ENCODE measurements at regions not wholly inside any gene's neighbourhood (a gene's known extent, or its start where the extent isn't known, plus 50 kb on each side); places are given as distances from the start of the nearest gene placed in this dataset.

DNA sequence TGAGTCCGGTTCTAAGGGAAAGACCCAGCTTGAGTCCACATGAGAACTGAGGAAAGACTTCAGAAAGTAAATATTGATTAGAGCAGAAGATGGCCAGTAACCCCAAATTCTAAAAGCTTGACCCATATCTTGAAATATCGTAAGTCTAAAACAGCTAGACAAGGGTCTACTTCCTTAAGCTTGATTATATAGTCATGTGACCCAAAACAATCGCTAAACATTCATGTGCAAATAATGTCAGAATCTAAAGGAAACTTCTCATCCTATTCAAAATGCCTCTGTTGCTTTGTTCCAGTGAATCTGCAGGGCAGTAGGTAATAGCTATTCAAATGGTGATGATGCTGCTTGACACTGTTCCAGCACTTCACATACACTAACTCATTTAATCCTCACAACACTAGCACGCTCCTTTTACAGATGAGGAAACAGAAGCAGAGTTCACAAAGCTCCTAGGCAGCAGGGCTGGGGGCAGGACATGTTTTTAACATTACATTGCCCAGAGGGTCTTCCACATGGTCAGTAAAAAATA, 52.6 kb downstream of the TCF20 start:
- no peaks in the 10 kb centered on the region for H3K27me3 Mint-ChIP-seq
- peak overlapping the region; percentile 21 for H3K27ac Mint-ChIP-seq
- H3K4me1 Mint-ChIP-seq: peaks cover 54% of the 10 kb centered on the region
- H3K4me3 Mint-ChIP-seq: no peak overlapping the region
- no peak for ATAC-seq
- no peaks in the 10 kb centered on the region for H3K9me3 Mint-ChIP-seq
- peaks cover 32% of the 10 kb centered on the region for H3K36me3 Mint-ChIP-seq

- Mint-ChIP-seq H3K27ac (peak overlapping the region; percentile 21), H3K4me3 (no peak overlapping the region), H3K4me1 (peaks cover 47% of the 10 kb centered on the region), H3K36me3 (peaks cover 37% of the 10 kb centered on the region), H3K27me3 (no peaks in the 10 kb centered on the region), H3K9me3 (no peaks in the 10 kb centered on the region)
- ATAC-seq: no peak
Observed at GRCh38 chr22:42217019-42217751, 53.3 kb downstream of the TCF20 start.

DNA sequence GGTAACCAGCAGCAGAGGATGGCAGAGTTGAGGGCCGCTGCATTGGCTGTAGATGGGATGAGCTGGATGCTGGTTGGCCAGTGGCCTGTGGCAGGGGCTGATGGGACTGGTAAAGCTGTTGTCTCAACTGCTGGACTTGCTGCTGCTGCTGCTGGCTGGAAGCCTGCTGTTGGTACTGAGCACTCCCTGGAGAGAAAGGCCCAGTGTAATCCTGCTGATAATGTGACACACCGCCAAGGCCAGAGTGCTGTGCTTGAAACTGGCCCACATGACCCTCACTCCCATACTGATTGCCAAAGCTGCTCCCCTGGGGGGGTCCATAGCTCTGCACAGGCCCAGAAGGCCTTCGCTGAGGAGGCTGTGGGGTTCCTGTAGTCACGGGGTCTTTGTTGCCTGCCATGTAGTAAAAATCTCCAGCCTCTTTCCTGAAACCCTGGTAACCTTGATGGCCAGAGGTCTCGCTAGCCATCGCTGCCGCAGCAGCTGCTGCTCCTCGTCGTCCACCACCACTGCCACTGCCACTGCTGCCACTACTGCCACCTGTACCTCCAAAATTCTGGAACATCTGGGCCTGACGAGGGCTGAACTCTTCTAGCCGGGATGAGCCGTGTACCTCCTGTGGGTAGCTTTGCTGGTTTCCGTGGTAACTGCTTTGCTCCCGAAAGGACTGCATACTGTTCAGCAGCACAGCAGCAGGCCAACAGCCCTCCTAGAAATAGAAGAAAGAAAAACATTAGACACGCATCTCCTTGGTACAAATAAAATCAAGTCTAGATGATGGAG, 55.6 kb downstream of the TCF20 start:
- Mint-ChIP-seq H3K27me3 (no peaks in the 10 kb centered on the region), H3K4me1 (peaks cover 39% of the 10 kb centered on the region), H3K4me3 (no peak overlapping the region), H3K9me3 (no peaks in the 10 kb centered on the region), H3K36me3 (peaks cover 54% of the 10 kb centered on the region), H3K27ac (no peak overlapping the region)
- ATAC-seq: no peak

GRCh38 chr22:42208362-42208761, 62.1 kb downstream of the TCF20 start:
- Mint-ChIP-seq H3K9me3 (no peaks in the 10 kb centered on the region), H3K4me1 (peaks cover 49% of the 10 kb centered on the region), H3K27me3 (no peaks in the 10 kb centered on the region), H3K36me3 (peaks cover 74% of the 10 kb centered on the region), H3K27ac (no peak overlapping the region), H3K4me3 (no peak overlapping the region)
- no peak for ATAC-seq

GRCh38 chr22:42207918-42208317, 62.5 kb downstream of the TCF20 start:
- Mint-ChIP-seq H3K4me1 (peaks cover 53% of the 10 kb centered on the region), H3K9me3 (no peaks in the 10 kb centered on the region), H3K36me3 (peaks cover 72% of the 10 kb centered on the region), H3K4me3 (no peak overlapping the region), H3K27me3 (no peaks in the 10 kb centered on the region), H3K27ac (no peak overlapping the region)
- ATAC-seq: no peak

DNA sequence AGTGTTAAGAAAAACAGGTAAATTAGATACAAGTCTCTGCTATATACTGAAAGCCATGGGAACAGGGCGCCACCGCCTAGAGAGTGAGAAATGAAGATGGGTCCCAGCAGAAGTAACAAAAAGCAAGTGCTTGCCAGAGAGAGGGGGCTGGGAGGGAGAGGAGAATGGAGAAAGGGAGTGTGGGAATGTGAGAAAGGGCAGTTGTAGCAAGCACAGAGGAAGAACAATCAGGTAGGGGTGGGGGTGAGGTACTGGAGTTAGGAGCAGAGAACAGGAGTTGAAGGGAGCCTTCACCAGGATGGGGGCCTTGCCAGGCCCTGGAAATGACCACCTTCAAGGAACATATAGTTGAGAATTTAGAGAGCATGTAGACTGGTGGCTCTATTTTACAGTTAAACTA, 66.8 kb downstream of the TCF20 start:
- Mint-ChIP-seq H3K27me3 (no peaks in the 10 kb centered on the region), H3K27ac (no peak overlapping the region)
- no peak for ATAC-seq

DNA sequence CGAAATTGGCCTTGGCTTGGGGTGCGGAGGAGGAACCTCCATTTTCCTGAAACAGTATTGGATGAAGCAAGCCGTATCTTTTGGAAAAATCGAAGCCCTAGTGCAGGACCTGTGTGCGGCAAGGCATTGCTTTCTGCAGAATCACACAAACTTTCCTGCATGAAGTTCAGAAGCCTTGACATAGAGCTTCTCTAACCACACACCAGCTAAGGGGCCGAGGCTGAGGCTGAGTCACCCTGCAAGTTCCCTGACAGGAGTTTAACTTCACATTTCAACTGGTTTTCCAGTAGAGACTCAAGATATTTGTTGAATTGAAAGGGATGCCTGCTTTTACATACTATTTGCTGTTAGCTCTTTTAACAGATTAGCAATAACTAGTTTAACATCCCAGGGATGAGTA, 67.8 kb downstream of the TCF20 start:
- no peak for ATAC-seq
- Mint-ChIP-seq H3K27me3 (no peaks in the 10 kb centered on the region), H3K9me3 (no peaks in the 10 kb centered on the region), H3K4me3 (no peak overlapping the region), H3K36me3 (peaks cover 54% of the 10 kb centered on the region), H3K4me1 (peaks cover 40% of the 10 kb centered on the region), H3K27ac (no peak overlapping the region)

More for the DNA sequence above, 66.8 kb downstream of the TCF20 start:
- Mint-ChIP-seq H3K9me3 (no peaks in the 10 kb centered on the region), H3K36me3 (peaks cover 59% of the 10 kb centered on the region), H3K4me1 (peaks cover 49% of the 10 kb centered on the region), H3K4me3 (no peak overlapping the region)

- H3K27ac Mint-ChIP-seq: no peak overlapping the region
- ATAC-seq: no peak
- no peak overlapping the region for H3K4me3 Mint-ChIP-seq
- H3K27me3 Mint-ChIP-seq: no peaks in the 10 kb centered on the region
- H3K9me3 Mint-ChIP-seq: no peaks in the 10 kb centered on the region
- H3K36me3 Mint-ChIP-seq: peaks cover 53% of the 10 kb centered on the region
- H3K4me1 Mint-ChIP-seq: peaks cover 37% of the 10 kb centered on the region
Observed at GRCh38 chr22:42202048-42202447, 68.4 kb downstream of the TCF20 start.

- no peak for ATAC-seq
- peaks cover 57% of the 10 kb centered on the region for H3K4me1 Mint-ChIP-seq
- no peaks in the 10 kb centered on the region for H3K27me3 Mint-ChIP-seq
- no peak overlapping the region for H3K4me3 Mint-ChIP-seq
- H3K36me3 Mint-ChIP-seq: peaks cover 35% of the 10 kb centered on the region
- H3K27ac Mint-ChIP-seq: no peak overlapping the region
- H3K9me3 Mint-ChIP-seq: no peaks in the 10 kb centered on the region
Observed at GRCh38 chr22:42199025-42199424, 68.4 kb upstream of the CYP2D6 start.

DNA sequence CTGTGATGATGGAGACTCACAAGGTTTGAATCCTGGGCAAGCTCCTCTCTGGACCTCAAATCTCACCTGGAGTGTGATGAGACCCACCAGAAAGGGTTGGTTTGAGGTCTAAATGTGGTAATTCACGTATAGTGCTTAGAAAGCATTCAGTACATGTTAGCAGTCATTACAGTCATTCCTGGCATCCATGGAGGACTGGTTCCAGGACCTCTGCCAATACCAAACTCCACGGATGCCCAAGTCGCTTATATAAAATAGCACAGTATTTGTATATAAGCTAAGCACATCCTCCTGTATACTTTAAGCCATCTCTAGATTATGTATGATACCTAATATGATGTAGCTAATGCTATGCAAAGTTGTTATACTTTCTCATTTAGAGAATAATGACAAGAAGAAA, 67.6 kb upstream of the CYP2D6 start:
- Mint-ChIP-seq H3K4me3 (no peak overlapping the region), H3K27ac (no peak overlapping the region)
- no peak for ATAC-seq

DNA sequence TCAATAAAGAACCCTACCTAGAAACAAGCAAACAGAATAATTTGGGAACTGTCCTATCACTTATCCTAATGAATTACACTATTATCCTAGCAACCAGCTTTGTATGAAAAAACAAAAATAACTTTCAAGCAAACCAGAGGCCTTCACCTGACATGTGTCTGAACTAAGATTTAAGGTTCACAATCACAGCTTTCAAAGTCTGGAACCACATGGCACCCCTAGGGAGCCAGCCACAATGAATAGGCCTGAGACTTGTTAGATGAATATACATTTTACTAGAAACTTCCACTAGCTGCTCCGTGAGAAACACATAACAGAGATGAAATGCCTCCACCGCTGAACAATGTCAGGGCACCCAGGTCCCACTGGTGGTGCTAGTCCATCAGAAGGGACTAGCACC, 65.8 kb upstream of the CYP2D6 start:
- H3K36me3 Mint-ChIP-seq: peaks cover 30% of the 10 kb centered on the region

More for the DNA sequence above, 67.6 kb upstream of the CYP2D6 start:
- Mint-ChIP-seq H3K36me3 (peaks cover 36% of the 10 kb centered on the region), H3K4me1 (peaks cover 58% of the 10 kb centered on the region), H3K27me3 (no peaks in the 10 kb centered on the region), H3K9me3 (no peaks in the 10 kb centered on the region)

GRCh38 chr22:42194953-42195352, 64.3 kb upstream of the CYP2D6 start:
- no peaks in the 10 kb centered on the region for H3K9me3 Mint-ChIP-seq
- peaks cover 15% of the 10 kb centered on the region for H3K36me3 Mint-ChIP-seq
- peaks cover 60% of the 10 kb centered on the region for H3K4me1 Mint-ChIP-seq
- no peak overlapping the region for H3K27ac Mint-ChIP-seq
- no peak overlapping the region for H3K4me3 Mint-ChIP-seq
- no peak for ATAC-seq
- no peaks in the 10 kb centered on the region for H3K27me3 Mint-ChIP-seq

More for the DNA sequence above, 65.8 kb upstream of the CYP2D6 start:
- no peak for ATAC-seq
- no peaks in the 10 kb centered on the region for H3K27me3 Mint-ChIP-seq
- H3K9me3 Mint-ChIP-seq: no peaks in the 10 kb centered on the region
- no peak overlapping the region for H3K4me3 Mint-ChIP-seq
- peaks cover 69% of the 10 kb centered on the region for H3K4me1 Mint-ChIP-seq
- H3K27ac Mint-ChIP-seq: no peak overlapping the region

DNA sequence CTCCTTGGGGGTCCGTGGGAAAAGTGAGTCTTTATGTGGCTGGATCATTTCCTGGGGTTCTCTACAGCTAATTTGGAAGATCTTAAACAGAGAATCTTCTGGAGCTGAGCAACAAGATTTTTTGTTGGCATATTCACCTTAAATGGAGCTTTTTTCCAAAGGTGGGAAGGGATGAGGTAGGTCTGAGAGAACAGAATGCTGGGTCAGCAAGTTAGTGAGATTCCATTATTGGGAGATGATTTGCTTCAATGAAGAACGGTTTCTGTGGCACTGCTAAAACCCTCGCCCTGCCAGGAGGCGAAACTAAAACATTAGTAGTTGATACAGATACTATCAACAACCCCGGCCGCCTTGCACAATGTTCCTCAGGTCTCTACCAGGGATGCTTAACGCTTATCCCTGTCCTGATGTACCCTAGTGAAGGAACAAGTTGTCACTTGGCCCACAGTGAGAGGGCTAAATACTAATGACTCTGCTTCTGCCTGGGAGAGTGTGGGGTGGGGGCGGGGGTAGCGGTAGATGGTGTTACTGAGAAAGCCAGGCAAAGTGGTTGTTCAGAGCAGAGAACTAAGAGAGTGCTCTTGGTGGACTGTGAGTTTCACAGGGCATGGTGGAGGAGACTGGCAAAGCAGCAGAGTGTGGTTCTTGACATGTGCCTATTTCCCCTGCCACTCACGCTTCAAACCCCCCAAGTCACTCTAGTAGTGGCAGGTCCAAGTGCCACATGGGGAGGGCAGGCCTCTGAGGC, 63.7 kb upstream of the CYP2D6 start:
- Mint-ChIP-seq H3K4me3 (no peak overlapping the region), H3K27ac (no peak overlapping the region), H3K27me3 (no peaks in the 10 kb centered on the region), H3K36me3 (peaks cover 12% of the 10 kb centered on the region), H3K9me3 (no peaks in the 10 kb centered on the region), H3K4me1 (peaks cover 62% of the 10 kb centered on the region)
- no peak for ATAC-seq

GRCh38 chr22:42192547-42192946, 61.9 kb upstream of the CYP2D6 start:
- Mint-ChIP-seq H3K4me3 (no peak overlapping the region), H3K4me1 (peaks cover 69% of the 10 kb centered on the region), H3K9me3 (no peaks in the 10 kb centered on the region), H3K27me3 (no peaks in the 10 kb centered on the region), H3K27ac (no peak overlapping the region), H3K36me3 (peaks cover 9% of the 10 kb centered on the region)
- no peak for ATAC-seq

GRCh38 chr22:42190274-42190673, 59.7 kb upstream of the CYP2D6 start:
- H3K4me1 Mint-ChIP-seq: peaks cover 71% of the 10 kb centered on the region
- no peak for ATAC-seq
- no peaks in the 10 kb centered on the region for H3K9me3 Mint-ChIP-seq
- no peaks in the 10 kb centered on the region for H3K27me3 Mint-ChIP-seq
- H3K27ac Mint-ChIP-seq: no peak overlapping the region
- H3K4me3 Mint-ChIP-seq: no peak overlapping the region
- H3K36me3 Mint-ChIP-seq: peaks cover 9% of the 10 kb centered on the region

Measured in stimulated activated memory B cell treated with anti-CD40 and anti-IgM and Interleukin-4, amounts not matched to agents 10 μg/mL and 1 μg/mL and 100 μg/mL, for 72 hours (primary cell).